Duodenal mucosa (tissue), 2 donors: ENCODE measurements at regions not wholly inside any gene's neighbourhood (a gene's known extent, or its start where the extent isn't known, plus 50 kb on each side); places are given as distances from the start of the nearest gene placed in this dataset.

Source experiments
- H3K27ac ChIP-seq: one replicate; pipeline ENCODE4 v1.7.0; 2013; ENCODE audit warnings: low read depth, low read length
- H3K27me3 ChIP-seq, 2 donors: one replicate each; pipeline ENCODE4 v1.7.0; 2013; ENCODE audit warnings: low read length in 2 of 2, control low read depth in 1 of 2; ENCODE audit not compliant: insufficient read depth in 2 of 2, control insufficient read depth in 1 of 2
- H3K36me3 ChIP-seq, 2 donors: one replicate each; pipeline ENCODE4 v1.7.0; 2013; ENCODE audit warnings: low read length in 2 of 2, control low read depth in 1 of 2; ENCODE audit not compliant: insufficient read depth in 2 of 2, control insufficient read depth in 1 of 2
- H3K4me1 ChIP-seq, 2 donors: one replicate each; pipeline ENCODE4 v1.7.0; 2013; ENCODE audit warnings: low read length in 2 of 2, control low read depth in 1 of 2; ENCODE audit not compliant: insufficient read depth in 2 of 2, control insufficient read depth in 1 of 2
- H3K4me3 ChIP-seq, 2 donors: one replicate each; pipeline ENCODE4 v1.7.0; 2013; ENCODE audit warnings: low read length in 2 of 2, low read depth in 1 of 2
- H3K9ac ChIP-seq, 2 donors: one replicate each; pipeline ENCODE4 v1.7.0; 2013; ENCODE audit warnings: low read length in 2 of 2, low read depth in 1 of 2
- H3K9me3 ChIP-seq, 2 donors: one replicate each; pipeline ENCODE4 v1.7.0; 2013; ENCODE audit warnings: low read length in 2 of 2, control low read depth in 1 of 2; ENCODE audit not compliant: control insufficient read depth in 1 of 2

- no peaks in the 10 kb centered on the region for H3K36me3 ChIP-seq
These were observed 135.8 kb upstream of the HES1 start for GRCh38 chr3:194000100-194000499.

GRCh38 chr3:194000712-194001111 is 135.2 kb upstream of the HES1 start:
- Histone ChIP-seq H3K27ac (no peak overlapping the region), H3K36me3 (no peaks in the 10 kb centered on the region), H3K9ac (no peak overlapping the region), H3K9me3 (no peaks in the 10 kb centered on the region), H3K27me3 (no peaks in the 10 kb centered on the region), H3K4me1 (peaks cover 34 to 65% of the 10 kb centered on the region in 2 donors), H3K4me3 (no peak overlapping the region)

More at GRCh38 chr3:194000100-194000499, 135.8 kb upstream of the HES1 start:
- peaks cover 34 to 60% of the 10 kb centered on the region in 2 donors for H3K4me1 ChIP-seq
- no peak overlapping the region for H3K27ac ChIP-seq
- no peaks in the 10 kb centered on the region for H3K9me3 ChIP-seq
- no peak overlapping the region for H3K9ac ChIP-seq
- no peak overlapping the region for H3K4me3 ChIP-seq
- no peaks in the 10 kb centered on the region for H3K27me3 ChIP-seq

DNA sequence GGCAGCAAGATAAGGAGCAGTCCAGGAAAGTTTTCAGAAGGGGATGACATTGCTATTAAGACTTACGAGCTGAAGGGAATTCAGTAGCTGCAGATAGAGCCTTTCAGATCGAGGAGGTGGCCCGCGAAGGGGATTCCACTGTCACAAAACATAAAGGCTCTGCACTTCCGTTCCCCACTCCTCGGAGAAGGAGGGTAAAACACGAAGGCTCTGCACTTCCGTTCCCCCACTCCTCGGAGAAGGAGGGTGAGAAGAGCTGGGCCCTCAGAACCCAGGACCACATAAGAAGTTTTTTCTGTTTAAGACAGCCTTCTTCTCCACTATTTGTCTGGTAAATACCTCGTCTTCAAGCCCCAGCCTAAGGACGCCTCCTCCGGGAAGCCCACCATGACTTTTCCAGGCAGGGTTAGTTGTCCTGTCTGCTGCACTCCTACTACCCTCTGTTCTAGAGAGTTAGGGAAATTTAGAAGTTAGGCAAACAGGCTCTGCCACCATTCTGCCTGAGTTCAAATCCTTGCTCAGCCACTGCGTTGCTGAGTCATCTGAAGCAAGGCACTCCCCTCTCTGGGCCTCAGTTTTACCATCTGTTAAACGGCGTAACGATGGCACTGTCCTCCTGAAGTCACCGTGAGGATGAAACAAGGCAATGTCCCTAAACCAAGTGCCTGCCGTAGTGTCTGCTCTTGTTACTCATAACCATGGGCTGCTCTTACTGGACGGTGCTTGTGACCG is 134.1 kb upstream of the HES1 start:
- Histone ChIP-seq H3K36me3 (no peaks in the 10 kb centered on the region), H3K4me3 (no peak overlapping the region), H3K9me3 (no peaks in the 10 kb centered on the region), H3K27ac (no peak overlapping the region), H3K4me1 (peaks cover 26 to 62% of the 10 kb centered on the region in 2 donors), H3K27me3 (no peaks in the 10 kb centered on the region), H3K9ac (no peak overlapping the region)

DNA sequence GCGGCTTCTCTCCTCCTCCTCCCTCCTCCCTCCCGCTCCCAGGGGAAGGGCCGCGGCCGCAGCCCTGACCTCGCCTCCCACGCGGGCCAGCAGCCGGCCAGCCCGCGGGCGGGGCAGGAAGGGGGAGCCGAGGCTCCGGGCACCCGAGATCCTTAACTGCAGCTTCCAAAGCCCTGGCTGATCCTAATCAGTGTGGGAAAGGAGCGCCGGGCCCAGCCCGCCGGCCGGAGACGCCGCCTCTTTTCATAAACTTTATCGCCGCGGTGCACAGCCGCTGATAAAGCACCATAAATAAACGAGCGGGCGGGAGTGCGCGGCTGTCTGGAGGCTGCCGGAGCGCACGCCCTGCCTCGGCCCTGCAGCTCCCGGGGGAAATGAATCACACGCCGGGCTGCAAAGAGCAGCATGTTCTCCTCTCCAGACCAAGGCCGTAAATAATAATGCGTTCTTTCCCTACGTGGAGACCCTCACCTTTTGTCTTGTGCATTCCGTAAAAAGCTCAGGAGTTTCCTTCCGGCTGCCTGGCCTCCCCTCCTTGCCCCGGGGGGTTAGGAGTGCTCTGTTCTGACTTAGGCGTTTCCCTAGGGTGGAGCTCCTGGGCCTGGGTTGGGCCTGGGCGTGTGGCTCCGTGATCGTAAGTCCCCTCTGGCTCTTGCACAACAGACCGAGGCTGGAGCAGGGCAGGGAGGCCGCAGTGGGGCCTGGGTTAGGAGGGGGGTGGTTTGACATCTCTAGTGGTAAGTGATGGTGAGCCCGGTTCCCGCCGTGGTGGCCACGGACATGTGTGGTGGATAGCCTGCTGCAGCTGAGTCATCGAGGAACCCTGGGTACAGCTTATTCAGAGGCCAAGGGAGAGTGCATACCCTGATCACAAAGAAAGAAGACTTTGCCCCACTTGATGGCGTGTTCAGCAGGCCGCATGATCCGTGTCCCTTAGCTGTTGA is 132.6 kb upstream of the HES1 start:
- H3K27ac ChIP-seq: peak overlapping the region; percentile 93
- no peaks in the 10 kb centered on the region for H3K9me3 ChIP-seq
- peak overlapping the region; percentile 63 to 66 for H3K4me3 ChIP-seq
- H3K9ac ChIP-seq: peak overlapping the region in 1 of 2 donors; percentile 57
- no peaks in the 10 kb centered on the region for H3K27me3 ChIP-seq
- peaks cover 17 to 48% of the 10 kb centered on the region in 2 donors for H3K4me1 ChIP-seq
- H3K36me3 ChIP-seq: no peaks in the 10 kb centered on the region

- H3K4me1 ChIP-seq: peaks cover 17 to 43% of the 10 kb centered on the region in 2 donors
- no peaks in the 10 kb centered on the region for H3K36me3 ChIP-seq
- H3K9ac ChIP-seq: no peak overlapping the region
- no peaks in the 10 kb centered on the region for H3K27me3 ChIP-seq
- H3K4me3 ChIP-seq: no peak overlapping the region
- no peak overlapping the region for H3K27ac ChIP-seq
- no peaks in the 10 kb centered on the region for H3K9me3 ChIP-seq
These were observed 129.9 kb upstream of the HES1 start for GRCh38 chr3:194005930-194006501.

DNA sequence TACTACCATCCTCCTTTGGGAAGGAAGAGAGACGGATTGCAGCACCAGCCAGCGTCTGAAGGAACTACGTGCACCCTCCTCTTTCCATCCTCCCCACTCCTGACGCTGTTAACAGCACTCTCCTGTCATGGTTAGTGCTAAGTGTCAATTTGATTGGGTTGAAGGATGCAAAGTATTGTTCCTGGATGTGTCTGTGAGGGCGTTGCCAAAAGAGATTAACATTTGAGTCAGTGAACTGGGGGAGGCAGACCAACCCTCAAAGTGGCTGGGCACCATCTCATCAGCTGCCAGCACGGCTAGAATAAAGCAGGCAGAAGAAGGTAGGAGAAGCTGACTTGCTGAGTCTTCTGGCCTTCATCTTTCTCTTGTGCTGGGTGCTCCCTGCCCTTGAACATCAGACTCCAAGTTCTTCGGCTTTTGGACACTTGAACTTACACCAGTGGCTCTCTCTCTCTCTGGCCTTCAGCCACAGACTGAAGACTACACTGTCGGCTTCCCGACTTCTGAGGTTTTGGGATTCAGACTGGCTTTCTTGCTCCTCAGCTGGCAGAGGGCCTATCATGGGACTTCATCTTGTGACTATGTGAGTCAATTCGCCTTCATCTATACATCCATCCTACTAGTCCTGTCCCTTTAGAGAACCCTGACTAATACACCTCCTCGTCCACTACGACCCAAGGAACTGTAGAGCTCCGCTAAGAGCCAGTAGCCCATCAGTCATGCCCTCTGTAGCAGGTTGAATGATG is 128.2 kb upstream of the HES1 start:
- H3K27me3 ChIP-seq: no peaks in the 10 kb centered on the region
- H3K36me3 ChIP-seq: no peaks in the 10 kb centered on the region
- H3K4me1 ChIP-seq: peaks cover 14 to 35% of the 10 kb centered on the region in 2 donors
- H3K4me3 ChIP-seq: no peak overlapping the region
- no peak overlapping the region for H3K27ac ChIP-seq
- no peaks in the 10 kb centered on the region for H3K9me3 ChIP-seq
- no peak overlapping the region for H3K9ac ChIP-seq

GRCh38 chr3:194009019-194009418 is 126.9 kb upstream of the HES1 start:
- Histone ChIP-seq H3K27ac (no peak overlapping the region), H3K9ac (no peak overlapping the region), H3K4me1 (peaks cover 7 to 24% of the 10 kb centered on the region in 2 donors), H3K4me3 (no peak overlapping the region), H3K9me3 (no peaks in the 10 kb centered on the region), H3K36me3 (no peaks in the 10 kb centered on the region), H3K27me3 (no peaks in the 10 kb centered on the region)

DNA sequence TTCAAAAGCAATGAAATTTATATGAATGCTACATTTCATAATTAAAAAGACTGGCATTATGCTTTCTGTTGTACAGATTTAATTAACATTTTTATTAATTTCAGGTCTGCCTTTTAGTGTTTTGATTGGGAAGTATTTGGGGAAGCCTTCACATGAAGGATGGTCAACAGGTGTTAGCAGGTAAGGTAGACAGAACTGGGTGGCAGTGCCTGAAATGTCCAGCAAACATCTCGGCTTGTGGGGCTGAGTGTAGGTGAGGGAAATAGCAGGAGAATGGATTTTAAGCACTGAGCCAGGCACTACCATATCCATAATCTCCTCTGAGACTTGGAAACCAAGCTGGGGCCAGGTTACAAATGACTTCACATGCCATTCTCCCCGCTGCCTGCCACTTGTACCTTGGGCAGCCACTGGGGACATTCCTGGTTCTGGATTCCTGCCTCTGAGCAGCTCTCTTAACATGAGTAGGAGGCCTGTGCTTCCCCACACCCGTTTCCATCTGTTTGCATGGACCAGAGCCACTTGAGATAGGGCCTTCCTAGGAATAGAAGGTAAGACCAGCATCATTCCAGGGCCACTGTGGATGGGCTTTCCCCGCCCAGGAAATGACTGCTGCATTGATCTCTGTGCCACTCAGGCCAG is 125.9 kb upstream of the HES1 start:
- H3K9me3 ChIP-seq: no peaks in the 10 kb centered on the region
- H3K36me3 ChIP-seq: no peaks in the 10 kb centered on the region
- H3K27ac ChIP-seq: no peak overlapping the region
- H3K4me1 ChIP-seq: peaks cover 0 to 16% of the 10 kb centered on the region in 2 donors
- no peak overlapping the region for H3K9ac ChIP-seq
- H3K27me3 ChIP-seq: no peaks in the 10 kb centered on the region
- H3K4me3 ChIP-seq: no peak overlapping the region

GRCh38 chr3:194011807-194012206 is 124.1 kb upstream of the HES1 start:
- H3K4me1 ChIP-seq: peaks cover 0 to 2% of the 10 kb centered on the region in 2 donors
- no peak overlapping the region for H3K4me3 ChIP-seq
- H3K27me3 ChIP-seq: no peaks in the 10 kb centered on the region
- no peak overlapping the region for H3K9ac ChIP-seq
- no peaks in the 10 kb centered on the region for H3K9me3 ChIP-seq
- no peaks in the 10 kb centered on the region for H3K36me3 ChIP-seq
- H3K27ac ChIP-seq: no peak overlapping the region
